ENCODE measurements at regions not wholly inside any gene's neighbourhood (a gene's known extent, or its start where the extent isn't known, plus 50 kb on each side); places are given as distances from the start of the nearest gene placed in this dataset.
"Not testable (repeated sequence)": the region's sequence is repeated elsewhere in the genome, so short reads cannot be mapped to it uniquely, and the experiment has no call there.

GRCh38 chr10:123245264-123245663 lies 91.1 kb downstream of the BUB3 start:
- no peaks in the 10 kb centered on the region for H3K27me3 ChIP-seq
- no peak overlapping the region for H3K27ac ChIP-seq
- TF ChIP-seq POLR2A (IDR thresholded peaks at IDR 0.05) (no peak), EP300 (IDR thresholded peaks at IDR 0.05) (no peak), CTCF (IDR thresholded peaks at IDR 0.05) (no peak), POLR2AphosphoS5 (IDR thresholded peaks at IDR 0.05) (no peak)
- WGBS, 2 donors: 96% methylated on average over 9 of the region's 9 CpGs
- no peaks in the 10 kb centered on the region for H3K36me3 ChIP-seq
- no peaks in the 10 kb centered on the region for H3K9me3 ChIP-seq
- intact Hi-C loops (cut with DNase I): no loop called here
- DNase-seq: no peak
- no peaks in the 10 kb centered on the region for H3K4me1 ChIP-seq
- H3K4me3 ChIP-seq: no peak overlapping the region

GRCh38 chr10:123249894-123250293 lies 95.7 kb downstream of the BUB3 start:
- Histone ChIP-seq H3K4me1 (no peaks in the 10 kb centered on the region), H3K4me3 (no peak overlapping the region), H3K36me3 (no peaks in the 10 kb centered on the region), H3K27me3 (no peaks in the 10 kb centered on the region), H3K27ac (no peak overlapping the region), H3K9me3 (no peaks in the 10 kb centered on the region)
- intact Hi-C loops (cut with DNase I): no loop called here
- 77 to 84% methylated on average over 1 of the region's 1 CpG for WGBS, 2 donors
- DNase-seq: no peak
- TF ChIP-seq POLR2A (IDR thresholded peaks at IDR 0.05) (no peak), POLR2AphosphoS5 (IDR thresholded peaks at IDR 0.05) (no peak), EP300 (IDR thresholded peaks at IDR 0.05) (no peak), CTCF (IDR thresholded peaks at IDR 0.05) (no peak)

GRCh38 chr10:123250640-123251039 lies 96.4 kb downstream of the BUB3 start:
- intact Hi-C loops (cut with DNase I): no loop called here
- no peaks in the 10 kb centered on the region for H3K27me3 ChIP-seq
- no peak for DNase-seq
- H3K4me3 ChIP-seq: no peak overlapping the region
- no peaks in the 10 kb centered on the region for H3K4me1 ChIP-seq
- TF ChIP-seq POLR2A (IDR thresholded peaks at IDR 0.05): no peak
- no peak for TF ChIP-seq EP300 (IDR thresholded peaks at IDR 0.05)
- no peak for TF ChIP-seq POLR2AphosphoS5 (IDR thresholded peaks at IDR 0.05)
- no peak for TF ChIP-seq CTCF (IDR thresholded peaks at IDR 0.05)
- no peaks in the 10 kb centered on the region for H3K36me3 ChIP-seq
- no peaks in the 10 kb centered on the region for H3K9me3 ChIP-seq
- 63 to 72% methylated on average over 4 of the region's 4 CpGs for WGBS, 2 donors
- H3K27ac ChIP-seq: no peak overlapping the region

GRCh38 chr10:123252779-123253178 lies 98.6 kb downstream of the BUB3 start:
- H3K27ac ChIP-seq: no peak overlapping the region

GRCh38 chr10:123254343-123254742 lies 100.1 kb downstream of the BUB3 start:
- intact Hi-C loops (cut with DNase I); H3K27ac ChIP-seq: not testable (repeated sequence)
- 87% methylated on average over 5 of the region's 5 CpGs for WGBS, 2 donors

More at GRCh38 chr10:123252779-123253178, 98.6 kb downstream of the BUB3 start:
- Histone ChIP-seq H3K9me3 (no peaks in the 10 kb centered on the region), H3K4me3 (no peak overlapping the region), H3K27me3 (no peaks in the 10 kb centered on the region), H3K4me1 (no peaks in the 10 kb centered on the region), H3K36me3 (no peaks in the 10 kb centered on the region)
- intact Hi-C loops (cut with DNase I): no loop called here
- TF ChIP-seq EP300 (IDR thresholded peaks at IDR 0.05) (no peak), POLR2AphosphoS5 (IDR thresholded peaks at IDR 0.05) (no peak), CTCF (IDR thresholded peaks at IDR 0.05) (no peak), POLR2A (IDR thresholded peaks at IDR 0.05) (no peak)
- no peak for DNase-seq
- 51 to 66% methylated on average over 4 of the region's 4 CpGs for WGBS, 2 donors

More at GRCh38 chr10:123254343-123254742, 100.1 kb downstream of the BUB3 start:
- not testable (repeated sequence) for H3K4me1 ChIP-seq, H3K27me3 ChIP-seq, H3K9me3 ChIP-seq, DNase-seq, H3K36me3 ChIP-seq, H3K4me3 ChIP-seq

All from sigmoid colon (tissue), 6 donors.